Left kidney (tissue), 1 donor: ENCODE measurements at regions not wholly inside any gene's neighbourhood (a gene's known extent, or its start where the extent isn't known, plus 50 kb on each side); places are given as distances from the start of the nearest gene placed in this dataset.
"Not testable (repeated sequence)": the region's sequence is repeated elsewhere in the genome, so short reads cannot be mapped to it uniquely, and the experiment has no call there.

ENCODE experiments used
- DNase-seq: peaks from one replicate; pipeline ENCODE4 v3.0.0-alpha.2; 2013

- DNase-seq = no peak
Observed at GRCh38 chr14:71165121-71166031, 258.1 kb downstream of the PCNX1 start.

GRCh38 chr14:71166180-71166837 is 259.1 kb downstream of the PCNX1 start:
- DNase-seq = peak; percentile 81

- not testable (repeated sequence) for DNase-seq
Observed at GRCh38 chr14:71167325-71167950, 260.2 kb downstream of the PCNX1 start.

- not testable (repeated sequence) for DNase-seq
Observed at GRCh38 chr14:71168161-71168560, 260.9 kb downstream of the PCNX1 start.

- no peak for DNase-seq
Observed at GRCh38 chr14:71168564-71169427, 261.5 kb downstream of the PCNX1 start.

GRCh38 chr14:71169861-71170260 is 262.6 kb downstream of the PCNX1 start:
- no peak for DNase-seq

GRCh38 chr14:71175491-71175890 is 268.2 kb downstream of the PCNX1 start:
- no peak for DNase-seq

- DNase-seq = no peak
Observed at GRCh38 chr14:71179066-71179465, 271.8 kb downstream of the PCNX1 start.

- DNase-seq = no peak
Observed at GRCh38 chr14:71180397-71180796, 273.1 kb downstream of the PCNX1 start.

- DNase-seq = no peak
Observed at GRCh38 chr14:71181215-71182003, 274.1 kb downstream of the PCNX1 start.

GRCh38 chr14:71183876-71184689 is 276.8 kb downstream of the PCNX1 start:
- DNase-seq = no peak

- DNase-seq = no peak
Observed at GRCh38 chr14:71185637-71186036, 278.4 kb downstream of the PCNX1 start.

- no peak for DNase-seq
Observed at GRCh38 chr14:71187633-71188356, 280.5 kb downstream of the PCNX1 start.

GRCh38 chr14:71190770-71191374 is 283.6 kb downstream of the PCNX1 start:
- DNase-seq = no peak

- no peak for DNase-seq
Observed at GRCh38 chr14:71193663-71194062, 286.4 kb downstream of the PCNX1 start.

- no peak for DNase-seq
Observed at GRCh38 chr14:71194251-71194650, 287.0 kb downstream of the PCNX1 start.

GRCh38 chr14:71196921-71197320 is 289.7 kb downstream of the PCNX1 start:
- no peak for DNase-seq

- no peak for DNase-seq
Observed at GRCh38 chr14:71198687-71199086, 291.4 kb downstream of the PCNX1 start.

GRCh38 chr14:71201840-71202239 is 294.6 kb downstream of the PCNX1 start:
- DNase-seq = no peak
